Common myeloid progenitor, CD34-positive (primary cell): ENCODE measurements at regions not wholly inside any gene's neighbourhood (a gene's known extent, or its start where the extent isn't known, plus 50 kb on each side); places are given as distances from the start of the nearest gene placed in this dataset.
A peak's percentile ranks its signal among the peaks of the same experiment; 100 is the strongest.

ENCODE experiments used
- CTCF ChIA-PET: fragments of 350-600 bp; sonication (Branson Sonifier 250); formaldehyde crosslinking; loops from one replicate; lab custom pipeline; 2021; ENCODE audit warnings: antibody characterized with exemption; lab: Charles Lee
- POLR2A ChIA-PET: fragments of 350-600 bp; sonication (Branson Sonifier 250); formaldehyde crosslinking; loops from one replicate; lab custom pipeline; 2021; ENCODE audit warnings: antibody characterized with exemption; lab: Charles Lee
- DNase-seq, 3 donors: peaks; one replicate each; pipeline versions ENCODE4 v3.0.0 to v3.0.0-alpha.2; 2013
- H3K27ac ChIP-seq, 2 experiments: 1 replicate in 1 of 2; 2 replicates in 1 of 2; pipeline ENCODE4 v1.7.0; 2013; ENCODE audit warnings: inconsistent platforms in 2 of 2, low read length in 2 of 2, mild to moderate bottlenecking in 2 of 2, low read depth in 1 of 2, moderate library complexity in 1 of 2; ENCODE audit not compliant: severe bottlenecking in 2 of 2, insufficient read depth in 1 of 2, poor library complexity in 1 of 2
- H3K27me3 ChIP-seq, 5 experiments: replicated peaks in 2 of 5; 1 replicate in 3 of 5; 2 replicates in 2 of 5; pipeline versions ENCODE4 v1.6.1 to v1.7.0; 2013; ENCODE audit warnings: low read length in 4 of 5, mild to moderate bottlenecking in 2 of 5, moderate library complexity in 2 of 5, inconsistent platforms in 1 of 5; ENCODE audit not compliant: insufficient read depth in 5 of 5, control insufficient read depth in 4 of 5
- H3K36me3 ChIP-seq, 4 experiments: 1 replicate in 2 of 4; 2 replicates in 2 of 4; pipeline versions ENCODE4 v1.6.1 to v1.7.0; 2013; ENCODE audit warnings: low read length in 3 of 4, control low read depth in 1 of 4, mild to moderate bottlenecking in 1 of 4; ENCODE audit not compliant: control insufficient read depth in 4 of 4, insufficient read depth in 4 of 4
- H3K4me1 ChIP-seq, 4 experiments: 1 replicate in 3 of 4; 2 replicates in 1 of 4; pipeline versions ENCODE4 v1.6.1 to v1.7.1; 2013; ENCODE audit warnings: low read length in 3 of 4, mild to moderate bottlenecking in 3 of 4, control low read depth in 1 of 4, inconsistent platforms in 1 of 4, moderate library complexity in 1 of 4; ENCODE audit not compliant: control insufficient read depth in 4 of 4, insufficient read depth in 4 of 4; ENCODE audit errors: control extremely low read depth in 1 of 4
- H3K4me3 ChIP-seq, 7 experiments: 1 replicate in 4 of 7; 2 replicates in 3 of 7; pipeline versions ENCODE4 v1.5.1 to v1.7.0; 2013; ENCODE audit warnings: mild to moderate bottlenecking in 7 of 7, low read length in 6 of 7, moderate library complexity in 6 of 7, inconsistent platforms in 2 of 7, low read depth in 2 of 7, control low read depth in 1 of 7; ENCODE audit not compliant: insufficient read depth in 4 of 7, control insufficient read depth in 1 of 7; ENCODE audit errors: extremely low read depth in 1 of 7
- H3K9me3 ChIP-seq, 5 experiments: 1 replicate in 4 of 5; 2 replicates in 1 of 5; pipeline versions ENCODE4 v1.6.1 to v1.7.1; 2013; ENCODE audit warnings: low read length in 4 of 5, mild to moderate bottlenecking in 2 of 5, inconsistent platforms in 1 of 5, low read depth in 1 of 5, moderate library complexity in 1 of 5; ENCODE audit not compliant: control insufficient read depth in 4 of 5, insufficient read depth in 2 of 5; ENCODE audit errors: control extremely low read depth in 1 of 5
- WGBS: methylation state at CpG from one replicate; pipeline ENCODE4 v1.1.5; 2013; ENCODE audit not compliant: insufficient coverage; 5-methylcytosine and 5-hydroxymethylcytosine counted together

- no peak for DNase-seq
- Histone ChIP-seq H3K27ac (no peak overlapping the region), H3K9me3 (no peaks in the 10 kb centered on the region), H3K4me3 (no peak overlapping the region), H3K4me1 (peaks cover 4 to 18% (median 13%) of the 10 kb centered on the region in 4 experiments), H3K36me3 (no peaks in the 10 kb centered on the region), H3K27me3 (no peaks in the 10 kb centered on the region)
- WGBS: 100% methylated on average over 1 of the region's 1 CpG
- ChIA-PET CTCF (interaction anchor here (1.4 to 2.5 kb wide), 2 partner anchors 10 to 76 kb away, joined by 3 to 9 read pairs; no protein-coding TSS in a partner anchor), POLR2A (no interaction called here)
Observed at GRCh38 chr5:159402311-159402710, 72.0 kb upstream of the IL12B start.

- POLR2A ChIA-PET: no interaction called here
- WGBS: 90% methylated on average over 2 of the region's 5 CpGs
- Histone ChIP-seq H3K27ac (no peak overlapping the region), H3K9me3 (no peaks in the 10 kb centered on the region), H3K27me3 (no peaks in the 10 kb centered on the region), H3K4me3 (no peak overlapping the region), H3K4me1 (peaks cover 4 to 18% (median 13%) of the 10 kb centered on the region in 4 experiments), H3K36me3 (no peaks in the 10 kb centered on the region)
- CTCF ChIA-PET: interaction anchor here (1.4 to 2.5 kb wide), 2 partner anchors 10 to 77 kb away, joined by 3 to 9 read pairs; no protein-coding TSS in a partner anchor
- no peak for DNase-seq
Observed at GRCh38 chr5:159402856-159403255, 72.6 kb upstream of the IL12B start.

GRCh38 chr5:159403906-159404681 is 73.8 kb upstream of the IL12B start:
- peaks cover 4 to 16% (median 13%) of the 10 kb centered on the region in 4 experiments for H3K4me1 ChIP-seq
- WGBS: 85% methylated on average over 3 of the region's 6 CpGs
- no peak overlapping the region for H3K4me3 ChIP-seq
- CTCF ChIA-PET: interaction anchor here (2.5 kb wide), 1 partner anchor 8 kb away, joined by 9 read pairs; no protein-coding TSS in a partner anchor
- no peak for DNase-seq
- H3K9me3 ChIP-seq: no peaks in the 10 kb centered on the region
- H3K27ac ChIP-seq: no peak overlapping the region
- no peaks in the 10 kb centered on the region for H3K27me3 ChIP-seq
- H3K36me3 ChIP-seq: no peaks in the 10 kb centered on the region
- POLR2A ChIA-PET: no interaction called here

- 20% methylated on average over 3 of the region's 5 CpGs for WGBS
- ChIA-PET POLR2A (no interaction called here), CTCF (no interaction called here)
- Histone ChIP-seq H3K9me3 (no peaks in the 10 kb centered on the region), H3K4me1 (peaks cover 4 to 16% (median 13%) of the 10 kb centered on the region in 4 experiments), H3K27ac (no peak overlapping the region), H3K4me3 (no peak overlapping the region), H3K36me3 (no peaks in the 10 kb centered on the region), H3K27me3 (no peaks in the 10 kb centered on the region)
- DNase-seq: peak; percentile 20 to 70 (median 69)
Observed at GRCh38 chr5:159405611-159406031, 75.3 kb upstream of the IL12B start.

- WGBS: 100% methylated on average over 1 of the region's 3 CpGs
- no peak for DNase-seq
- Histone ChIP-seq H3K9me3 (no peaks in the 10 kb centered on the region), H3K27me3 (no peaks in the 10 kb centered on the region), H3K36me3 (no peaks in the 10 kb centered on the region), H3K27ac (no peak overlapping the region), H3K4me1 (peaks cover 4 to 18% (median 13%) of the 10 kb centered on the region in 4 experiments), H3K4me3 (no peak overlapping the region)
- ChIA-PET POLR2A (no interaction called here), CTCF (no interaction called here)
Observed at GRCh38 chr5:159406571-159406970, 76.3 kb upstream of the IL12B start.

- ChIA-PET POLR2A (no interaction called here), CTCF (interaction anchor here (1.1 to 1.4 kb wide), 3 partner anchors 16 to 93 kb away, joined by 3 to 4 read pairs (median 3); no protein-coding TSS in a partner anchor)
- no peaks in the 10 kb centered on the region for H3K9me3 ChIP-seq
- no peaks in the 10 kb centered on the region for H3K27me3 ChIP-seq
- DNase-seq: peak in 2 of 3 donors; percentile 34 to 35
- H3K36me3 ChIP-seq: no peaks in the 10 kb centered on the region
- no peak overlapping the region for H3K4me3 ChIP-seq
- 86% methylated on average over 3 of the region's 4 CpGs for WGBS
- no peak overlapping the region for H3K27ac ChIP-seq
- H3K4me1 ChIP-seq: peaks cover 12 to 29% (median 26%) of the 10 kb centered on the region in 4 experiments
Observed at GRCh38 chr5:159409801-159410200, 79.5 kb upstream of the IL12B start.

GRCh38 chr5:159410480-159410879 is 80.2 kb upstream of the IL12B start:
- no peaks in the 10 kb centered on the region for H3K36me3 ChIP-seq
- peaks cover 12 to 24% (median 22%) of the 10 kb centered on the region in 4 experiments for H3K4me1 ChIP-seq
- 94% methylated on average over 2 of the region's 2 CpGs for WGBS
- no peak for DNase-seq
- no peaks in the 10 kb centered on the region for H3K27me3 ChIP-seq
- ChIA-PET POLR2A (no interaction called here), CTCF (interaction anchor here (0.9 to 1.5 kb wide), 4 partner anchors 16 to 93 kb away, joined by 3 to 4 read pairs (median 4); no protein-coding TSS in a partner anchor)
- H3K4me3 ChIP-seq: no peak overlapping the region
- no peaks in the 10 kb centered on the region for H3K9me3 ChIP-seq
- no peak overlapping the region for H3K27ac ChIP-seq
